CD14-positive monocyte (primary cell): ENCODE measurements at regions not wholly inside any gene's neighbourhood (a gene's known extent, or its start where the extent isn't known, plus 50 kb on each side); places are given as distances from the start of the nearest gene placed in this dataset.

ENCODE experiments used
- DNase-seq, 3 donors: peaks; one replicate each; pipeline ENCODE4 v3.0.0-alpha.2; 2011 to 2022
- H2AFZ ChIP-seq: 2 replicates; pipeline ENCODE4 v1.6.0; 2012; ENCODE audit warnings: mild to moderate bottlenecking, low read depth, low read length, inconsistent platforms; ENCODE audit not compliant: insufficient read depth, poor library complexity, severe bottlenecking
- H3K27ac ChIP-seq, 2 donors: 1 replicate in 1 of 2; 2 replicates in 1 of 2; pipeline ENCODE4 v1.5.1; 2012 to 2013; ENCODE audit warnings: low read length in 2 of 2, control low read depth in 1 of 2, inconsistent platforms in 1 of 2, low read depth in 1 of 2, mild to moderate bottlenecking in 1 of 2
- H3K27me3 ChIP-seq, 2 donors: one replicate each; pipeline versions ENCODE4 v1.6.0 to v1.6.1; 2011 to 2013; ENCODE audit warnings: low read length in 2 of 2; ENCODE audit not compliant: control insufficient read depth in 2 of 2, insufficient read depth in 2 of 2
- H3K36me3 ChIP-seq, 2 donors: replicated peaks in 1 of 2; 1 replicate in 1 of 2; 2 replicates in 1 of 2; pipeline versions ENCODE4 v1.5.1 to v1.6.1; 2012 to 2013; ENCODE audit warnings: low read length in 2 of 2, control low read depth in 1 of 2, inconsistent platforms in 1 of 2, mild to moderate bottlenecking in 1 of 2; ENCODE audit not compliant: insufficient read depth in 2 of 2, control insufficient read depth in 1 of 2
- H3K4me1 ChIP-seq, 2 donors: 1 replicate in 1 of 2; 2 replicates in 1 of 2; pipeline versions ENCODE4 v1.5.1 to v1.6.1; 2012 to 2013; ENCODE audit warnings: low read length in 2 of 2, control low read depth in 1 of 2, inconsistent platforms in 1 of 2, mild to moderate bottlenecking in 1 of 2, moderate library complexity in 1 of 2; ENCODE audit not compliant: insufficient read depth in 2 of 2, control insufficient read depth in 1 of 2
- H3K4me2 ChIP-seq: replicated peaks from 2 replicates; pipeline ENCODE3; 2012; ENCODE audit warnings: low read length, moderate library complexity, mild to moderate bottlenecking; ENCODE audit not compliant: poor library complexity, severe bottlenecking; ENCODE audit errors: extremely low read depth
- H3K4me3 ChIP-seq, 3 experiments: fragments of 200-600 bp in 1 of 3; sonication (generic) in 1 of 3; replicated peaks in 1 of 3; 1 replicate in 2 of 3; 2 replicates in 1 of 3; pipeline ENCODE4 v1.5.1; 2011 to 2013; ENCODE audit warnings: low read length in 3 of 3, mild to moderate bottlenecking in 3 of 3, control low read depth in 2 of 3, low read depth in 2 of 3, inconsistent platforms in 1 of 3, moderate library complexity in 1 of 3
- H3K79me2 ChIP-seq: 2 replicates; pipeline ENCODE4 v1.6.0; 2012; ENCODE audit warnings: mild to moderate bottlenecking, control low read depth, inconsistent platforms, low read length, moderate library complexity; ENCODE audit not compliant: insufficient read depth
- H3K9ac ChIP-seq: 2 replicates; pipeline ENCODE4 v1.6.0; 2017; ENCODE audit warnings: low read length, mild to moderate bottlenecking; ENCODE audit not compliant: insufficient read depth, poor library complexity, severe bottlenecking
- H3K9me3 ChIP-seq, 2 donors: replicated peaks in 1 of 2; 1 replicate in 1 of 2; 2 replicates in 1 of 2; pipeline versions ENCODE4 v1.5.1 to v1.6.1; 2012 to 2013; ENCODE audit warnings: low read length in 2 of 2, control low read depth in 1 of 2; ENCODE audit not compliant: control insufficient read depth in 1 of 2, insufficient read depth in 1 of 2
- H4K20me1 ChIP-seq: 2 replicates; pipeline ENCODE4 v1.6.0; 2012; ENCODE audit warnings: mild to moderate bottlenecking, low read length, control low read depth, moderate library complexity; ENCODE audit not compliant: insufficient read depth
- H3K27ac Mint-ChIP-seq, 7 donors: one replicate each; pipeline ENCODE4 v1.8.0; 2020; ENCODE audit warnings: mild to moderate bottlenecking in 7 of 7, mixed read lengths in 7 of 7, moderate library complexity in 6 of 7, inconsistent platforms in 2 of 7
- H3K27me3 Mint-ChIP-seq, 3 donors: one replicate each; pipeline ENCODE4 v1.8.0; 2021 to 2022; ENCODE audit warnings: low read depth in 3 of 3, mild to moderate bottlenecking in 3 of 3, mixed read lengths in 3 of 3, moderate library complexity in 3 of 3, inconsistent platforms in 1 of 3
- H3K36me3 Mint-ChIP-seq, 2 donors: one replicate each; pipeline ENCODE4 v1.8.0; 2020; ENCODE audit warnings: mixed read lengths in 2 of 2, inconsistent platforms in 1 of 2, mild to moderate bottlenecking in 1 of 2
- H3K4me1 Mint-ChIP-seq: one replicate; pipeline ENCODE4 v1.8.0; 2020; ENCODE audit warnings: mild to moderate bottlenecking, mixed read lengths
- H3K4me3 Mint-ChIP-seq, 2 donors: one replicate each; pipeline ENCODE4 v1.8.0; 2020; ENCODE audit warnings: mild to moderate bottlenecking in 2 of 2, mixed read lengths in 2 of 2, moderate library complexity in 1 of 2
- H3K9me3 Mint-ChIP-seq, 7 donors: one replicate each; pipeline ENCODE4 v1.8.0; 2020 to 2022; ENCODE audit warnings: mixed read lengths in 7 of 7, mild to moderate bottlenecking in 6 of 7, moderate library complexity in 6 of 7, inconsistent platforms in 2 of 7
- CTCF ChIP-seq: fragments of 200-600 bp; IDR thresholded peaks from one replicate; pipeline ENCODE4 v1.8.0; 2022; ENCODE audit warnings: antibody characterized with exemption, mild to moderate bottlenecking
- WGBS: methylation state at CpG from one replicate; pipeline ENCODE4 v1.1.5; 2013; ENCODE audit warnings: missing lambda C conversion rate; ENCODE audit not compliant: insufficient coverage; 5-methylcytosine and 5-hydroxymethylcytosine counted together
- intact Hi-C, 2 donors: fragments of 100-400 bp; cut with micrococcal nuclease; formaldehyde crosslinking; loops; one replicate each; pipeline versions ENCODE4 v1.15.0 to v1.15.1; 2023

- no peak overlapping the region for H3K27ac Mint-ChIP-seq
- no peak for TF ChIP-seq CTCF
- intact Hi-C loops, result no loop called here
- no peak overlapping the region for H2AFZ ChIP-seq
- DNase-seq, result no peak
- H3K27me3 ChIP-seq, result no peaks in the 10 kb centered on the region
- H3K4me2 ChIP-seq, result no peak overlapping the region
- H3K4me1 Mint-ChIP-seq, result no peaks in the 10 kb centered on the region
- no peaks in the 10 kb centered on the region for H3K9me3 Mint-ChIP-seq
- no peak overlapping the region for H3K9ac ChIP-seq
- no peak overlapping the region for H3K4me3 ChIP-seq
- no peaks in the 10 kb centered on the region for H3K79me2 ChIP-seq
- H3K4me1 ChIP-seq, result no peaks in the 10 kb centered on the region
- H4K20me1 ChIP-seq, result no peaks in the 10 kb centered on the region
- H3K9me3 ChIP-seq, result no peaks in the 10 kb centered on the region
- H3K27ac ChIP-seq, result no peak overlapping the region
- H3K4me3 Mint-ChIP-seq, result no peak overlapping the region
- no peaks in the 10 kb centered on the region for H3K36me3 ChIP-seq
- no CpG with 5 or more reads among the region's 2 CpGs for WGBS
- H3K27me3 Mint-ChIP-seq, result peaks cover 0 to 9% (median 1%) of the 10 kb centered on the region in 3 donors
- no peaks in the 10 kb centered on the region for H3K36me3 Mint-ChIP-seq
Measured at GRCh38 chr5:61651195-61651594, 319.1 kb downstream of the ZSWIM6 start.

GRCh38 chr5:61652916-61653315 is 320.9 kb downstream of the ZSWIM6 start:
- Histone ChIP-seq H3K9me3 (no peaks in the 10 kb centered on the region), H3K9ac (no peak overlapping the region), H3K27ac (no peak overlapping the region), H3K4me3 (no peak overlapping the region), H4K20me1 (no peaks in the 10 kb centered on the region), H3K4me2 (no peak overlapping the region), H3K79me2 (no peaks in the 10 kb centered on the region), H3K4me1 (no peaks in the 10 kb centered on the region), H3K36me3 (no peaks in the 10 kb centered on the region), H2AFZ (no peak overlapping the region), H3K27me3 (no peaks in the 10 kb centered on the region)
- peaks cover 0 to 9% (median 1%) of the 10 kb centered on the region in 3 donors for H3K27me3 Mint-ChIP-seq
- TF ChIP-seq CTCF, result no peak
- H3K9me3 Mint-ChIP-seq, result no peaks in the 10 kb centered on the region
- no peaks in the 10 kb centered on the region for H3K36me3 Mint-ChIP-seq
- H3K27ac Mint-ChIP-seq, result no peak overlapping the region
- H3K4me3 Mint-ChIP-seq, result no peak overlapping the region
- no peaks in the 10 kb centered on the region for H3K4me1 Mint-ChIP-seq
- DNase-seq, result no peak
- intact Hi-C loops, result no loop called here
